Posterior vena cava (tissue), 2 donors: ENCODE measurements at regions not wholly inside any gene's neighbourhood (a gene's known extent, or its start where the extent isn't known, plus 50 kb on each side); places are given as distances from the start of the nearest gene placed in this dataset.
"Not testable (repeated sequence)": the region's sequence is repeated elsewhere in the genome, so short reads cannot be mapped to it uniquely, and the experiment has no call there.

Experiments used
- DNase-seq: peaks from one replicate; pipeline ENCODE4 v3.0.0-alpha.2; 2020; ENCODE audit warnings: low spot score
- intact Hi-C, 2 donors: fragments of 100-400 bp; cut with DNase I; formaldehyde crosslinking; loops; one replicate each; pipeline versions ENCODE4 v1.14.1 to v1.14.2; 2022 to 2023
- donor health status: DM: yes; HTN: yes; CAD: no.
- donor health status: DM: yes; HTN: yes; CAD: no.

DNA sequence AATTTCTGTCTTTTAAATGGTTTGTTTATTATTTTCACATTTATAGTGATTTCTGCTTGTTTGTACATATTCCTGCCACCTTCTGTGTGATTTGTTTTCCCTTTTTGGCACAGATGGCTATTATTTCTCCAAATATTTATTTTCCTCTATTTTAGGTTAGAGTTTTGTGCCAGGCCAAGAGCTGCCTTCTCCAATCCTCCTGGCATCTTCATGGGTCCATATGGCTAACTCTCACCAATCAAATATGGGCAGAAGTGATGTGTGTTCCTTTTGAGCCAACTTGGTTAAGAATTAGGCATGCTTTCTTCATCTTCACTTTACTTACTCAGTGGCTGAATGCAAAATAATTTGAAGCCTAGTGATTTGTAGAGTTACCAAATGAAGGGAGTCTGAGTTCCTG lies 697.1 kb upstream of the CELF4 start:
- intact Hi-C loops, result loop anchor here in 1 of 2 donors (5.0 kb wide), 1 partner anchor 110 kb away; no protein-coding TSS in a partner anchor
- DNase-seq, result no peak

DNA sequence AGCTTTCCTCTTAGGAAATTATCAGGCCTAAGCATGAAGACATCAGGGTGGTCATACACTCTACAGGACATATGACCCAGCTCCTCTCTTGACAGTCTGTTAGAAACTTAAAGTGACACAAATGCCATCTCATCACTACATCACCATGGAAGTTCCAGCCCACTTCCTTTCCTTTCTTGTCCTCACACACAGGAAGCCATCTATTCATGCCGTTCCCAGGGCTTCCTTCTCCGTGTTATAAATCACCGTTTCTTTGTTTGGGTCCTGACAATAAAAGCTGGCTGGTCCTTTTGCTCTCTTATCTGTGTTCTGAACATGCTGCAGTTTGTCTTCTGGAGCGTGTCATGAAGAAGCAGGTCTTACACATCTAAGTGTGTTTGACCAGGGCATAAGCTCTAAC lies 692.1 kb upstream of the CELF4 start:
- intact Hi-C loops, result no loop called here
- no peak for DNase-seq

DNA sequence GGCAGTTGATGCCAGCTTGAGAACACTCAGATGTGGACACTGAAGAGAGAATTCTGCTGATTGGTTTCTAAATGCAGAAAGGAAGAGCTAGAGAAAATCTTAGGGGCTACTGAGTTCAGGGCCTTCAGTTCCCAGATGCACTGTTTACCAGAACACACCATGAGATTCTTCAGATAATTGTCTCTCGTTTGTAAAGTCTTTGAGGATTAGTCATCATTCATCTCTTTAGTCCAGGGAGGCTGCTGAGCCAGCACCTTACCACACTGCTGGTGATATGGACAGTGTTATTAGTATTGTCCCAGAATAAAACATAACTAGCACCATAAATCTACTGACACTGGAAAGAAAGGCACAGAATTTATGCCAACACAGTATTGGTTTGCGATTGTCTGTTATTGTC lies 690.8 kb upstream of the CELF4 start:
- no peak for DNase-seq
- intact Hi-C loops, result no loop called here

DNA sequence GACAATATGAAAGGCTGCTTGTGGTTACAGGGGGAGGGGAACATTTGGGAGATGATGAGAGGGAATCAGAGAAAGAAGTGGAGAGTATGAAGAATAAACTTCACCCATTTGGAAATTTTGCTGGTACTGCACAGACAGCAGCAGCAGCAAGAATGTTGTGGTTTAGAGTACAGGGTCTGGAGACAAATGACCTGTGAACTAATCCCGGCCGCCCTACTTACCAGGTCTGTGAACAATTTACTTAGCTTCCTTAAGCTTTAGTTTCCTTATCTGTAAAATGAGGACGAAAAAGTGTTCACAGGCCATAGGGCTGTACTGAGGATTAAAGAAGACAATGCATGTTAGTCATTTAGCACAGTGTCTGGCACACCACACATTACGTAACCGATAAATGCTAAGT lies 685.4 kb upstream of the CELF4 start:
- intact Hi-C loops, result no loop called here
- DNase-seq, result no peak

DNA sequence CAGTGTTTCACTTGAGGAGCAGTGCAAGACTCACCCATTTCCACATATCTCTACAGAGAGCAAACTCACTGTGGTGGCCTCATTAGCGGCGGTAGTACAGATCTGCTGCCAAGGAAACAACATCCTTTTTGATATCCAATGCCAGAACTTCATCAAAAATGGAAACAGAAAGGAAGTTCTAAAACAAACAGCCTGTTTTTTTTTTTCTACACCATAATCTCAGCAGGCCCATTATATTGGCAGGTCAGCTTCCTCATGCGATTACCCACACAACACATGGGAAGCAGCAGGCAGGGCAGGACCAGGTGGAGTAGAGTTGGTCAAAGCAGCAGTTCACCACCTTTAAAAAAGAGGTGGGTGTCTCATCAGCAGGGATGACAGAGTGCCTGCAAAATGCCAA lies 678.9 kb upstream of the CELF4 start:
- DNase-seq, result no peak
- intact Hi-C loops, result loop anchor here in 1 of 2 donors (5.0 kb wide), 1 partner anchor 1523 kb away; no protein-coding TSS in a partner anchor

DNA sequence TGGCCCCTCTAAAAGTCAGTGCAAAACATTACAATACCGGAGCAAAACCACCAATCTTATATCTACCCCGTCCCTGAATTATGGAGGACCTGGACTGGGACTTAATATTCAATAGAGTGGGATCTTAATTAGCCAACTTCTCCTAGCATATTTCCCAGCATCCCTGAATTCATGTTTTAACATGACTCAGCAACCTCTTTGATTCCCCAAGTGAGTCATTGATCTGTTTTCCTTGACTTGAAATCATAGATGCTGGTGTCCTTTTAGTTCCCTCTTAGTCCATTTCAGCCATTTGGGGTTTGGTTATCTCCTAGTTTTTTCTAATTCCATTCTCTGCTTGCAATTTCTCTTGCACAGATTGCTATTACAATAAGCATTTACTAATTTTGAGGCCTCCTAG lies 677.7 kb upstream of the CELF4 start:
- intact Hi-C loops, result loop anchor here in 1 of 2 donors (5.0 kb wide), 1 partner anchor 1524 kb away; no protein-coding TSS in a partner anchor
- no peak for DNase-seq

DNA sequence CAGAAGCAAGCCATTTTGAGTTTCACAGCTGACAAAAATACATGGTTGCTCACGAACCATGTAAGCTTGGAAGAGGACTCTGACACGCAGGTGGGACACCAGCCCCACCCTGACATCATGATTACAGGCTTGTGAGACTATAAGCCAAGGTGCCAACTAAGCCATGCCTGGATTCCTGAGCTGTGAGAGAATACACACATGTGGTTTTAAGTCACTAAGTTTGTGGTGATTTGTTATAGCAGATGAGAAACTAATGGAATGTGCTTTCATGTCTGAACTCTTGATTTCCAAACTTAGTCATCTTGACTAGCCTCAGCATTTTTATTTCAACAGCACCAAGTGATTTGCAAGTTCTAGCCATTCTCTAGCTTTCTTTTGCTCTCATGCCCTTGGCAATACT lies 676.1 kb upstream of the CELF4 start:
- DNase-seq, result no peak
- intact Hi-C loops, result loop anchor here in 1 of 2 donors (5.0 kb wide), 1 partner anchor 1526 kb away; no protein-coding TSS in a partner anchor

DNA sequence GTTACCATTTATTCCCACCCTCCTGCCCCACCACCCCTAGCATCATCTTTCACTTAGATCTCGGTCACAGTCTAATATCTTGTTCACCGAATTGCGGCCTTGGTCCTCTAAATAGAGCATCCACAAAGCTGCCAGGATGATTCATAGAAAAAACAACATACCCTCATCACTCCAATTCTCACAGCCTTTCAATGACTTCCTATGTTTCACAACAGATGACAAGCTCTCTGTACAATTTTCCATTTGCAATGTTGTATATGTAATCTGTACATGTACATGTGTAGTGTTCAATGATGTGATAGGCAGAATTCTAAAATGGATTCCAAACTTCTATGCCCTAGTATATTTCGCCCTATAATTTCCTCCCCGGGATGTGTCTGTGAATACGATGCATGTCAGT lies 675.6 kb upstream of the CELF4 start:
- intact Hi-C loops, result loop anchor here in 1 of 2 donors (5.0 kb wide), 1 partner anchor 1526 kb away; no protein-coding TSS in a partner anchor
- DNase-seq, result no peak

DNA sequence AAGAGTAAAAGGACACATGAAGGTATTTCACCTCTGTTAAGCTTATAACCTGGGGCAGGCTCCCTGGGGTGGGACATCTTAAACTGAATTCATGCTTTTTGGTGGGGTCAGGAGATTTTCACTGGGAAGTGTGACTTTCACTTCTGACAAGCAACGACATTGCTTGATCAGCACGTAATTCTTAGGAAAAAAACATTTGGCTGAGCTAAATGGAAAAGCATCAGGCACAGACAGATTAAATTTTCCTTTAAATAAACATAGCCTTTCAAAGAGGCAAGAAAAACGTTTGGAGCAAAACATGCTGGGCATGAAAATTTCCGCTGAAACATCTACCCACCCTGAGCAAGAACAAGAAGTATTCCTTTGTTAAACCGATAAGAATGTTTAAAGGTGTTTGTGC lies 674.0 kb upstream of the CELF4 start:
- DNase-seq, result no peak
- intact Hi-C loops, result loop anchor here in 1 of 2 donors (5.0 kb wide), 1 partner anchor 1528 kb away; no protein-coding TSS in a partner anchor

DNA sequence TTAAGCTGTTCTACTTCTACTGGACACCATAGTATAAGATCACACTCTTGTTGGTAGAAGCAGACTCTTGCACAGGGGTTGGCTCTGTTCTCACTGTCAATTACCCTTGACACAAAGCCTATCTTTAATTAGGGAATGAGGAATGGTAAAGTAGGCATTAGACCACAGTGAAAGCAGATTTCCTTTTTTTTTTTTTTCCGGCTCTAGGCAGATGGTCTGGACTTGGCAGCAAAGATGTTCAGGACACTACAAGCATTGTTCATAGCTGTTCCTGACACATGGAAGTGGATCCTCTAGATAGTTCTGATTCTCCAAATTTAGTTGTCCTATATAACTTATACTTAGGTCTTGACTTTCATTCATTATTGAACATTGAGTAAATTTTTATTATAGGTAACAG lies 672.2 kb upstream of the CELF4 start:
- intact Hi-C loops, result no loop called here
- DNase-seq, result no peak

DNA sequence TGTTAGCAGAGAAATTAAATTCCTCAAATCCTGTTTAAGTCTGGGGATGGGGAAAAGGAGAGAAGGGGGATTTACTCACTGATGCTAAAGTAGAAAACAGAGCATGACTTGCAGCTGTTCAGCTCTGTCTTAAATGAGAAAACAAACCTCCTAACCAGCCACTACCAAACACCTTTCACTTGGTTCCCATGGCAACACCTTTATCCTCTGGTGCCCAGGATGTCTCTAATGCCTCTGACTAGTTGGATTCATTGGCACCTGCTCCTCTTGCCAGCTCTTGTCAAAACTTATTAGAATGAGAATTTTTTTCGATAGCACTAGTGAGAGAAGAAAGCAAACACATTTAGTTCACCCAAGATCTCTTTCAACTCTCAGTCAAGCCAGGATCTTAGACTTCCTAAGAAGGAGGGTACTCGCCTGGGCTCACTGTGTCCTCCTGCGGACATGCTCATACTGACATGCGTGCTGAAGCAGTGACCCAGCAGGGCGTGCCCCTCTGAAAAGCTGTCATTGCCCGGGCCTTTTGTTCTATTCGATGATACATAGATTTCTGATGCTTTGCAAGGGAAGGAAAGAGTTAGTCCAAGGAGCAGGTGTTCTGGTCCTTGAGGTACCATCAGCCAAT lies 656.0 kb upstream of the CELF4 start:
- intact Hi-C loops, result no loop called here

DNA sequence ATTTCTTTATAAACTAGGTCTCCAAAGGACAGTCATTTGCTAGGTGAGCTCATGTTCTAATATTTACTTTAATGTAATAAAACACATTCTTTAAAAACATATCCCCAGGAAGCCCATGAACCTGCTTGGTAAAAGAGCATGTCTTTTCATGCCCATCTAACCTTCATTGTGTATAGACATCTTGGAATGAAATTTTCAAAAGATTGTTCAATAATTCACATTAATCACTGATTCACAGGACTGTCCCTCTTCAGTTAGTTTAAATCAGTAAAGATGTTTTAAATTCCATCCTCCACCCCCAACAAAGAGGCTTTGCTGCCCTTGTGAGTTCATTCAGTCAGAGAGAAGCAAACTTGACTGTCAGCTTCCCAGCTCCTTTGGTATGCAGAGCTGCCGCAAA lies 633.4 kb upstream of the CELF4 start:
- intact Hi-C loops, result no loop called here
- DNase-seq, result no peak

More for the DNA sequence above, 656.0 kb upstream of the CELF4 start:
- DNase-seq, result no peak

DNA sequence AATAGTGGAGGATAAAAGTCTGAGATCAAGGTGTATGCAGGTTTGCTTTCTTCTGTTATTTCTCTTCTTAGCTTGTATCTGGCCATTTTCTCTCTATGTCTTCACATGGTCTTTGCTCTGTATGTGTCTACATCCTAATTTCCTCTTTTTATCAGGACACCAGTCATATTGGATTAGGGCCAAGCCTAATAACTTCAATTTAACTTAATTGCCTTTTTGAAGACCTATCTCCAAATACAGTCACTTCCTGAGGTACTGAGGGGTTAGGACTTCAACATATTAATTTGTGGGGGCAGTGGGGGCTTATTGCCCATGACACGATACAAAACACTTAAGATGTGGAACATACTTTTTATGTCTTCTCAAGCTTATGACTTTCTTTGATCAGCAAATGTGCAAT lies 632.9 kb upstream of the CELF4 start:
- intact Hi-C loops, result no loop called here
- DNase-seq, result no peak

DNA sequence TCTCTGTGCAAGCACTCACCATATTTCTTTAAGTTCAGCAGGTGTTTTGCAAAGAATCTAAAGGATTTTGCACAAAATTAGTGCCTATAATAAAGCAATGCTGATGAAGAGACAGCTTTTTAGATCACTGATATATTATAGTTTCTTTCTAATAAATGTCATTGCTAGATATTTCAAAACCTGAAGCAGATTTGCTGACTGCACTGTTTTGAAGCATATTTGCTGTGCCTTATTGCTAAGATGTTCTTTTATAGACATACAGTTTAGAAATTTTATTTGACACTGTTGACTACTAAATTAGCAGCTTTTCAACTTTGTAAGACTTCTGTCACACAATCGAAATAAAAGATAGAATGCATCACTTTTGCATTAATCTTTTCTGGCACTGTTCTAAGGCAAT lies 620.9 kb upstream of the CELF4 start:
- no peak for DNase-seq
- intact Hi-C loops, result no loop called here

DNA sequence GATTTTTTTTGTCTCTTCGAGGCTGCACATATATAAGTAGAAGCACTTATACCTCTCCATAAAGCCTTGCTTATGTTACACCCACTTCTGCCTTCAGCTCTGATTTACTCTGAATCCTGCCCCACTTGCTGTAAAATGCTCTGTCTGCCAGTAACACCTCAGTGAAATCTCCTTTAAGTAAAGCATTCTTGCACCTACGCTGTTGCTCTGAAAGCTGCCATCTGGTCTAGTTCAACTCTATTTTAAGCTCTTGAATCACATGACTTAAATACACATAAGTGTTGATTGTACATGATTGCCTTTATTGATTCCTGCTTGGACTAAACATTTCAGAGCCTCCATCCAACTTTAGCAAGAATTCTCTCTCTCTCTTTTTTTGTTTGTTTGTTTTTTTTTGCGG lies 609.0 kb upstream of the CELF4 start:
- no peak for DNase-seq
- intact Hi-C loops, result no loop called here

DNA sequence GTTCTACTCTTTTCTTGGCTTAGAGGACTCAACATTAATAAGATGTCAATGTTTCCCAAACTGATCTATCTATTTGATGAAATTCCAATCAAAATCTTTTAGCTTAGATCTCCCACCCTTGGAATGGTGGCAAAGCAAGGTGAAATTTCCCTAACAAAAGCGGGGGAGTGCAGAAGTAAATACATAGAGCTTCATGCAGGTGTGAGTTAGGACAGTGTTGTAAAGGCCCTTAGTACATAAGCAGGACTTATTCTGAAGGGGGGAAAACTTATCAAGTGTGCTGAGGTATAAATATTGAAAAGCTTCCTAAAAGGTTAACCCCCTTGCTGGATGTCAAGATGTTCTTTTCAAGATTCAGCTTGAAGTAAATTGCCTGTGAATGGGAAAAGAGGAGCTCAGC lies 608.6 kb upstream of the CELF4 start:
- DNase-seq, result no peak
- intact Hi-C loops, result no loop called here

DNA sequence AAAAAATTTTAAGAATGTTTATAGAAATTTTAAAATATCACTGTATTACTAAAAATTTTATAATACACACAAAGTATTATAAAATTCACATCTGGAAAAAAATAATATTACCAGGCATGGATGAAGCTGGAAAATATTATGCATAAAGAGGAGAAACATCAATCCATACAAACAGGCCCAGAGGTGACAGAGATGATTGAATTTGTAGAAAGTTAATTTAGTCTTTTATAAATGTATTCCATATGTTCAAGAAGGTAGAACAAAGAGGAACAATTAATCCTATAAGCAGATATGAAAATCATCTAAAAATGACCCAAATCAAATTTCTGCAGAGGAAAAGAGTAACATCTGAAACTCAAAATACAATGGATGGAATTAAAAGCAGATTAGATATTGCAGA lies 605.2 kb upstream of the CELF4 start:
- DNase-seq, result no peak
- intact Hi-C loops, result no loop called here

DNA sequence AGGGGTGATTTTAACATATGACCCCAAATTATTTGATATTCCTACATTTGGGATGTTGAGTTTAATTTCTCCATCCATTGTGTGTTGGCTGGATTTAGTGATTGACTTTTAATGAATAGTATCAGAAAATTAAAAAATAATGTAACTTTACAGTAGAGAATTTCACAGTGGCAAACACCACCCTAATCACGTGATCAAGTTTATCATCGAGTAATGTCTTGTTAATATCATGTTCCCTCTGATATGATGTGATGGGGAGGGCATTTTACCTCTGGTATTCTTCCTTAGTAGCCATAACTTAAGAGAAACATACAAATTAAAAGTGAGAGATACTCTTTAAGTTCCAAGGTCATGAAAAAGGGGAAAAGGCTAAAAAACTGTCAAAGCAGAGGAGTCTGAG lies 602.0 kb upstream of the CELF4 start:
- DNase-seq, result no peak
- intact Hi-C loops, result no loop called here

DNA sequence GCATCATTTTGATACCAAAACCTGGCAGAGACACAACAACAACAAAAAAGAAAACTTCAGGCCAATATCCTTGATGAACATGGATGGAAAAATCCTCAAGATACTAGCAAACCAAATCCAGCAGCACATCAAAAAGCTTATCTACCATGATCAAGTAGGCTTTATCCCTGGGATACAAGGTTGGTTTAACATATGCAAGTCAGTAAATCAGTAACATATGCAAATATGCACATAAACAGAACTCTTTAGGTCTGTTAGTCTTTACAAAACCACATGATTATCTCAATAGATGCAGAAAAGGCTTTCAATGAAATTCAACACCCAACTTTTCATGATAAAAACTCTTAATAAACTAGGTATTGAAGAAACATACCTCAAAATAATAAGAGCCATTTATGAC lies 587.5 kb upstream of the CELF4 start:
- DNase-seq, result not testable (repeated sequence)

DNA sequence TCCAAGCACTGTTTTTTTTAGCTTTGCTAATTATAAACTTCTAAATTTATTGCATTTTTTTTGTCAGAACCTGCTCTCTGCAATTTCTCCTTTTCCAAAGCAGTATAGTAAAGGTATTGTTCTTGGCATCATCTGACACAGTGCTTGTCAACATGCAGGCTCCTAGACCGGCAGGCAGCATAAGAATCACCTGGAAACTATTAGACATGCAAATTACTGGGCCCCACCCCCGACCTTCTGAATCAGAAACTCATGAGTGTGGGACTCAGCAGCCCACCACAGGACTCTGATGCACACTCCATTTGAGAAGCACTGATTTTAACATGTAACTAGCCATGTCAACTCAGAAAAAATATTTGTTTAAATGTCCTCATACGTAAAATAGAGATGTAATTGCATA lies 551.1 kb upstream of the CELF4 start:
- no peak for DNase-seq
- intact Hi-C loops, result no loop called here

More for the DNA sequence above, 587.5 kb upstream of the CELF4 start:
- intact Hi-C loops, result loop anchor here in 1 of 2 donors (5.0 kb wide), 1 partner anchor 109 kb away; no protein-coding TSS in a partner anchor

DNA sequence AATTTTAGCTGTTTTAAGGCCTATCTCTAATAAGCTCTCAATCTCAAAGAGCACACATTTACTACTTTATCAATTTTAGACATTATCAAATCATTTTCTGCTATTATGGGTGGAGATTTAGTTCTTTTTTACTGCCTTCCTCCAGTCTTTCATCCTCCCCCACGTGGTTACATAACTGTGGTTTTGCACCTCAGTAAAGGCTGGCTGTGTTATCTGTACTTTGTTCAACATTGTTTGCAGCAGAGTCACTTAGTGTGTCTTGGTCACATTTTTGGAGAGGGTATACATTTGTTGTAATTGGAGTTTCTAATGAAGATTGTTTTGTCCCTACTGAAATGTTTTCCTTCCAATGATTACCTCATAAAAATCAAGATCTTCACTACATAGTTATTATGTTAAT lies 549.6 kb upstream of the CELF4 start:
- DNase-seq, result no peak
- intact Hi-C loops, result no loop called here

DNA sequence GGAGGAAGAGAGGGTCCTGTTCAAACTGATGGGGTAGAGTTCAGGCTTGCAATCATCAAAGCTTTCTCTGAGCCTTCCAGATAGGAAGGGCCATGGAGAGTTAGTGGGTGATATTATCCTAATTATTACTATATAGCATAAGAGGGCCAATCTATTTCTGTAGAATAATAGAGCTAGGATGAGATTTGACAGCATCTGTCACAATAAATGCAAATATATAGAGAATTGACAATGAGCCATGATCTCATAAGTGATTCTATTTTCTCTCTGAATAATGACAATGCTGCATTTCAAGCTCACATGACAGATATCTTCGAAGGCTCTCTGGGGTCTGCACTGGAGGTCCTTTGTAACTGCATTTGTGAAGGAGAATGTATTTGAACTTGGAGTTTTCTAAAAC lies 521.9 kb upstream of the CELF4 start:
- intact Hi-C loops, result no loop called here
- DNase-seq, result no peak
